ENCODE measurements at regions not wholly inside any gene's neighbourhood (a gene's known extent, or its start where the extent isn't known, plus 50 kb on each side); places are given as distances from the start of the nearest gene placed in this dataset.

- Histone ChIP-seq H3K4me1 (replicated peaks in 1 of 2) (peaks cover 3 to 21% of the 10 kb centered on the region in 2 donors), H3K4me3 (no peak overlapping the region), H3K27ac (no peak overlapping the region)
- ATAC-seq (replicated peaks in 6 of 8) = peak in 4 of 8 experiments; percentile 26 to 83 (median 62)
- in situ Hi-C loops (cut with MboI; ENCODE audit: low pct_unique_long_range_greater_than_20kb in 2 of 9, low sequenced_read_pairs in 9 of 9, unreplicated experiment in 9 of 9) = no loop called here
These were observed 284.0 kb upstream of the NXPH2 start for GRCh38 chr2:139064159-139064558.

- Histone ChIP-seq H3K27ac (no peak overlapping the region), H3K4me3 (no peak overlapping the region), H3K4me1 (replicated peaks in 1 of 2) (peaks cover 7 to 27% of the 10 kb centered on the region in 2 donors)
- ATAC-seq (replicated peaks in 6 of 8) = no peak
- 14 to 90% (median 50%) methylated on average over 2 of the region's 2 CpGs; no CpG with 5 or more reads in 3 of the 10 experiments for WGBS, 10 experiments
- in situ Hi-C loops (cut with MboI; ENCODE audit: low pct_unique_long_range_greater_than_20kb in 2 of 9, low sequenced_read_pairs in 9 of 9, unreplicated experiment in 9 of 9) = no loop called here
These were observed 279.4 kb upstream of the NXPH2 start for GRCh38 chr2:139059617-139060016.

- no peak overlapping the region for H3K27ac ChIP-seq
- no peak overlapping the region for H3K4me3 ChIP-seq
- peaks cover 7 to 15% of the 10 kb centered on the region in 2 donors for H3K4me1 ChIP-seq (replicated peaks in 1 of 2)
- in situ Hi-C loops (cut with MboI; ENCODE audit: low pct_unique_long_range_greater_than_20kb in 2 of 9, low sequenced_read_pairs in 9 of 9, unreplicated experiment in 9 of 9) = no loop called here
- WGBS, 10 experiments = 0 to 40% (median 15%) methylated on average over 1 to 3 of the region's 3 CpGs; no CpG with 5 or more reads in 1 of the 10 experiments
- ATAC-seq (replicated peaks in 6 of 8) = peak; percentile 51 to 100 (median 95)
These were observed 275.0 kb upstream of the NXPH2 start for GRCh38 chr2:139055202-139055601.

GRCh38 chr2:139048017-139048416 is 267.8 kb upstream of the NXPH2 start:
- ATAC-seq (replicated peaks in 6 of 8) = no peak
- no peaks in the 10 kb centered on the region for H3K4me1 ChIP-seq (replicated peaks in 1 of 2)
- in situ Hi-C loops (cut with MboI; ENCODE audit: low pct_unique_long_range_greater_than_20kb in 2 of 9, low sequenced_read_pairs in 9 of 9, unreplicated experiment in 9 of 9) = no loop called here
- H3K27ac ChIP-seq = no peak overlapping the region
- H3K4me3 ChIP-seq = no peak overlapping the region

- in situ Hi-C loops (cut with MboI; ENCODE audit: low pct_unique_long_range_greater_than_20kb in 2 of 9, low sequenced_read_pairs in 9 of 9, unreplicated experiment in 9 of 9) = no loop called here
- Histone ChIP-seq H3K4me1 (replicated peaks in 1 of 2) (no peaks in the 10 kb centered on the region), H3K4me3 (no peak overlapping the region), H3K27ac (no peak overlapping the region)
- no peak for ATAC-seq (replicated peaks in 6 of 8)
- 11 to 100% (median 53%) methylated on average over 1 to 2 of the region's 2 CpGs for WGBS, 10 experiments
These were observed 265.3 kb upstream of the NXPH2 start for GRCh38 chr2:139045524-139045923.

GRCh38 chr2:139034064-139034463 is 253.9 kb upstream of the NXPH2 start:
- H3K27ac ChIP-seq = no peak overlapping the region
- in situ Hi-C loops (cut with MboI; ENCODE audit: low pct_unique_long_range_greater_than_20kb in 2 of 9, low sequenced_read_pairs in 9 of 9, unreplicated experiment in 9 of 9) = no loop called here
- H3K4me3 ChIP-seq = no peak overlapping the region
- no peak for ATAC-seq (replicated peaks in 6 of 8)
- H3K4me1 ChIP-seq (replicated peaks in 1 of 2) = peaks cover 0 to 9% of the 10 kb centered on the region in 2 donors

- WGBS, 10 experiments = 0 to 92% (median 46%) methylated on average over 1 to 2 of the region's 2 CpGs; no CpG with 5 or more reads in 2 of the 10 experiments
- Histone ChIP-seq H3K4me1 (replicated peaks in 1 of 2) (peaks cover 0 to 9% of the 10 kb centered on the region in 2 donors), H3K4me3 (no peak overlapping the region), H3K27ac (no peak overlapping the region)
- in situ Hi-C loops (cut with MboI; ENCODE audit: low pct_unique_long_range_greater_than_20kb in 2 of 9, low sequenced_read_pairs in 9 of 9, unreplicated experiment in 9 of 9) = no loop called here
- no peak for ATAC-seq (replicated peaks in 6 of 8)
These were observed 253.1 kb upstream of the NXPH2 start for GRCh38 chr2:139033300-139033699.

GRCh38 chr2:139031722-139032121 is 251.5 kb upstream of the NXPH2 start:
- ATAC-seq (replicated peaks in 6 of 8) = peak in 3 of 8 experiments; percentile 19 to 36 (median 33)
- Histone ChIP-seq H3K27ac (no peak overlapping the region), H3K4me1 (replicated peaks in 1 of 2) (peaks cover 0 to 7% of the 10 kb centered on the region in 2 donors), H3K4me3 (no peak overlapping the region)
- in situ Hi-C loops (cut with MboI; ENCODE audit: low pct_unique_long_range_greater_than_20kb in 2 of 9, low sequenced_read_pairs in 9 of 9, unreplicated experiment in 9 of 9) = no loop called here

- 0 to 100% (median 49%) methylated on average over 1 of the region's 1 CpG; no CpG with 5 or more reads in 2 of the 10 experiments for WGBS, 10 experiments
- no peak for ATAC-seq (replicated peaks in 6 of 8)
These were observed 240.1 kb upstream of the NXPH2 start for GRCh38 chr2:139020287-139020686.

GRCh38 chr2:139018252-139018651 is 238.1 kb upstream of the NXPH2 start:
- 100% methylated on average over 2 of the region's 2 CpGs; no CpG with 5 or more reads in 9 of the 10 experiments for WGBS, 10 experiments
- no peak for ATAC-seq (replicated peaks in 6 of 8)
- Histone ChIP-seq H3K4me1 (replicated peaks in 1 of 2) (no peaks in the 10 kb centered on the region), H3K27ac (no peak overlapping the region), H3K4me3 (no peak overlapping the region)
- in situ Hi-C loops (cut with MboI; ENCODE audit: low pct_unique_long_range_greater_than_20kb in 2 of 9, low sequenced_read_pairs in 9 of 9, unreplicated experiment in 9 of 9) = no loop called here

More at GRCh38 chr2:139020287-139020686, 240.1 kb upstream of the NXPH2 start:
- Histone ChIP-seq H3K27ac (no peak overlapping the region), H3K4me1 (replicated peaks in 1 of 2) (no peaks in the 10 kb centered on the region), H3K4me3 (no peak overlapping the region)
- in situ Hi-C loops (cut with MboI; ENCODE audit: low pct_unique_long_range_greater_than_20kb in 2 of 9, low sequenced_read_pairs in 9 of 9, unreplicated experiment in 9 of 9) = no loop called here

- ATAC-seq (replicated peaks in 6 of 8) = no peak
- H3K27ac ChIP-seq = no peak overlapping the region
- no peak overlapping the region for H3K4me3 ChIP-seq
- in situ Hi-C loops (cut with MboI; ENCODE audit: low pct_unique_long_range_greater_than_20kb in 2 of 9, low sequenced_read_pairs in 9 of 9, unreplicated experiment in 9 of 9) = no loop called here
- no peaks in the 10 kb centered on the region for H3K4me1 ChIP-seq (replicated peaks in 1 of 2)
These were observed 226.9 kb upstream of the NXPH2 start for GRCh38 chr2:139007130-139007529.

- in situ Hi-C loops (cut with MboI; ENCODE audit: low pct_unique_long_range_greater_than_20kb in 2 of 9, low sequenced_read_pairs in 9 of 9, unreplicated experiment in 9 of 9) = no loop called here
- 1 to 82% (median 47%) methylated on average over 2 to 6 of the region's 6 CpGs for WGBS, 10 experiments
- H3K4me3 ChIP-seq = no peak overlapping the region
- ATAC-seq (replicated peaks in 6 of 8) = no peak
- H3K27ac ChIP-seq = no peak overlapping the region
- H3K4me1 ChIP-seq (replicated peaks in 1 of 2) = peaks cover 0 to 7% of the 10 kb centered on the region in 2 donors
These were observed 220.1 kb upstream of the NXPH2 start for GRCh38 chr2:139000131-139000785.

- ATAC-seq (replicated peaks in 6 of 8) = no peak
- WGBS, 10 experiments = 0 to 100% (median 56%) methylated on average over 1 to 3 of the region's 3 CpGs
These were observed 217.8 kb upstream of the NXPH2 start for GRCh38 chr2:138997856-138998517.

GRCh38 chr2:138997346-138997745 is 217.2 kb upstream of the NXPH2 start:
- H3K4me1 ChIP-seq (replicated peaks in 1 of 2) = peaks cover 0 to 16% of the 10 kb centered on the region in 2 donors
- H3K4me3 ChIP-seq = no peak overlapping the region
- in situ Hi-C loops (cut with MboI; ENCODE audit: low pct_unique_long_range_greater_than_20kb in 2 of 9, low sequenced_read_pairs in 9 of 9, unreplicated experiment in 9 of 9) = no loop called here
- 11 to 92% (median 63%) methylated on average over 1 to 2 of the region's 2 CpGs for WGBS, 10 experiments
- no peak overlapping the region for H3K27ac ChIP-seq
- no peak for ATAC-seq (replicated peaks in 6 of 8)

More at GRCh38 chr2:138997856-138998517, 217.8 kb upstream of the NXPH2 start:
- in situ Hi-C loops (cut with MboI; ENCODE audit: low pct_unique_long_range_greater_than_20kb in 2 of 9, low sequenced_read_pairs in 9 of 9, unreplicated experiment in 9 of 9) = no loop called here
- H3K4me3 ChIP-seq = no peak overlapping the region
- peaks cover 0 to 16% of the 10 kb centered on the region in 2 donors for H3K4me1 ChIP-seq (replicated peaks in 1 of 2)
- H3K27ac ChIP-seq = no peak overlapping the region

All from motor neuron (in vitro differentiated cells).